Activated B cell treated with CpG ODN at 0.5 μM for 24 hours (primary cell): ENCODE measurements at regions not wholly inside any gene's neighbourhood (a gene's known extent, or its start where the extent isn't known, plus 50 kb on each side); places are given as distances from the start of the nearest gene placed in this dataset.

ENCODE experiments used
- ATAC-seq: fragments of 200-7000 bp; cut with Tn5 transposase; one replicate; pipeline ENCODE4 v1.10.0; 2021; ENCODE audit warnings: low read depth, mild to moderate bottlenecking, moderate library complexity
- CTCF ChIA-PET: fragments of 350-600 bp; sonication (Branson Sonifier 250); formaldehyde crosslinking; loops from one replicate; lab custom pipeline; 2021; ENCODE audit warnings: antibody characterized with exemption; lab: Charles Lee
- POLR2A ChIA-PET: fragments of 350-600 bp; sonication (Branson Sonifier 250); formaldehyde crosslinking; loops from one replicate; lab custom pipeline; 2021; ENCODE audit warnings: antibody characterized with exemption; lab: Charles Lee
- DNase-seq: peaks from one replicate; pipeline ENCODE4 v3.0.0; 2022
- H3K27ac Mint-ChIP-seq: one replicate; pipeline ENCODE4 v1.8.0; 2020; ENCODE audit warnings: mixed read lengths
- H3K27me3 Mint-ChIP-seq: one replicate; pipeline ENCODE4 v1.8.0; 2021; ENCODE audit warnings: mixed read lengths
- H3K36me3 Mint-ChIP-seq: one replicate; pipeline ENCODE4 v1.8.0; 2021; ENCODE audit warnings: low read depth, mixed read lengths
- H3K4me1 Mint-ChIP-seq: one replicate; pipeline ENCODE4 v1.8.0; 2021; ENCODE audit warnings: mixed read lengths
- H3K4me3 Mint-ChIP-seq: one replicate; pipeline ENCODE4 v1.8.0; 2020; ENCODE audit warnings: mild to moderate bottlenecking, mixed read lengths
- H3K9me3 Mint-ChIP-seq: one replicate; pipeline ENCODE4 v1.8.0; 2020; ENCODE audit warnings: mixed read lengths
- intact Hi-C: fragments of 100-400 bp; cut with micrococcal nuclease; formaldehyde crosslinking; loops from one replicate; pipeline ENCODE4 v1.15.1; 2024
- TF ChIP-seq, protein P1 (sequence below): fragments of 200-600 bp; IDR thresholded peaks from one replicate; pipeline ENCODE4 v1.8.0; 2022; ENCODE audit warnings: antibody characterized with exemption, mild to moderate bottlenecking

DNA sequence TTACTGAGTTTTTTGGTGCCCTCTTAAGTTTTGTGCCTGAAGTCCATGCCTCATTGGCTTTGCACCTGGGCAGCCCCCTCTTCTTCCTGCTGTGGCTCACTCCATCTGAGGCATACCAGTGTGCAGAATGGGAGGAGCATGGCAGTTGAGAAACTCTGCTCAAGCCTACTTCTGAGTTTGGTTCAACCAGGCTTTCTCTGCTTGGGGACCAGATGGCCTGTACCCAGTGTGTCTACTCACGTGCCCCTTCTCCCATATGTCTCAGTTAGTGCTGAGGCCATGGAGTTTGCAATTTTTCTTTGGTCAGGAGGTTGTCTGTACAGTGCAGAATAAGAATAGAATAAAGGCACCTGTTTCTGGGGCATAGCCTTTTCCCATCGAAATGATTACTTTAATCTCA lies 383.3 kb upstream of the DDHD1 start:
- ATAC-seq (no peak), DNase-seq (no peak)
- CTCF ChIA-PET, result no interaction called here
- POLR2A ChIA-PET, result no interaction called here
- Mint-ChIP-seq H3K4me1 (peaks cover 4% of the 10 kb centered on the region), H3K4me3 (no peak overlapping the region), H3K9me3 (no peaks in the 10 kb centered on the region), H3K27me3 (no peaks in the 10 kb centered on the region), H3K27ac (no peak overlapping the region), H3K36me3 (no peaks in the 10 kb centered on the region)
- TF ChIP-seq, protein P1, sequence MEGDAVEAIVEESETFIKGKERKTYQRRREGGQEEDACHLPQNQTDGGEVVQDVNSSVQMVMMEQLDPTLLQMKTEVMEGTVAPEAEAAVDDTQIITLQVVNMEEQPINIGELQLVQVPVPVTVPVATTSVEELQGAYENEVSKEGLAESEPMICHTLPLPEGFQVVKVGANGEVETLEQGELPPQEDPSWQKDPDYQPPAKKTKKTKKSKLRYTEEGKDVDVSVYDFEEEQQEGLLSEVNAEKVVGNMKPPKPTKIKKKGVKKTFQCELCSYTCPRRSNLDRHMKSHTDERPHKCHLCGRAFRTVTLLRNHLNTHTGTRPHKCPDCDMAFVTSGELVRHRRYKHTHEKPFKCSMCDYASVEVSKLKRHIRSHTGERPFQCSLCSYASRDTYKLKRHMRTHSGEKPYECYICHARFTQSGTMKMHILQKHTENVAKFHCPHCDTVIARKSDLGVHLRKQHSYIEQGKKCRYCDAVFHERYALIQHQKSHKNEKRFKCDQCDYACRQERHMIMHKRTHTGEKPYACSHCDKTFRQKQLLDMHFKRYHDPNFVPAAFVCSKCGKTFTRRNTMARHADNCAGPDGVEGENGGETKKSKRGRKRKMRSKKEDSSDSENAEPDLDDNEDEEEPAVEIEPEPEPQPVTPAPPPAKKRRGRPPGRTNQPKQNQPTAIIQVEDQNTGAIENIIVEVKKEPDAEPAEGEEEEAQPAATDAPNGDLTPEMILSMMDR, result no peak
- intact Hi-C loops, result loop anchor here (5.0 kb wide), 2 partner anchors 241 to 416 kb away; no protein-coding TSS in a partner anchor

DNA sequence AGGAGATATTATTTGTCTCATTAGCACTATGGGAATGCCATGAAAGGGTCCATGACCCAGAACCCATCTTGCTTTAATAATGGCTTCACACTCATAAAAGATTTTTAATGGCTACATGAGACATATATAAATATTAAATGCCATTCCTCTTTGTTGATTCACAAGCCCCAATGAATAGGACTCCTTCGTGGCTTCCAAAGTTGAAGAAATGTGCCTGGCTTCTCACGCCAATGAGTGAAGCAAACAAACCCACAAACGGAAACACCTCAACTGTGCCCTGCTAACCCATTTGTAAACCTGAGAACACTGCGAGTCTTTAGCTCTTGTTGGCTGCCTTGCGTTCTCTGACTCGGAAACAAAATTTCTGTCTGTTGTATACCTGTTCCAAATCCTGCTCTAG lies 381.7 kb upstream of the DDHD1 start:
- DNase-seq (no peak), ATAC-seq (no peak)
- intact Hi-C loops, result loop anchor here (5.0 kb wide), 2 partner anchors 242 to 417 kb away; no protein-coding TSS in a partner anchor
- Mint-ChIP-seq H3K36me3 (no peaks in the 10 kb centered on the region), H3K4me1 (peaks cover 4% of the 10 kb centered on the region), H3K27ac (no peak overlapping the region), H3K4me3 (no peak overlapping the region), H3K27me3 (no peaks in the 10 kb centered on the region), H3K9me3 (no peaks in the 10 kb centered on the region)
- CTCF ChIA-PET, result no interaction called here
- TF ChIP-seq, protein P1, result no peak
- POLR2A ChIA-PET, result no interaction called here

- Mint-ChIP-seq H3K9me3 (no peaks in the 10 kb centered on the region), H3K27me3 (no peaks in the 10 kb centered on the region), H3K36me3 (no peaks in the 10 kb centered on the region), H3K4me1 (no peaks in the 10 kb centered on the region), H3K4me3 (no peak overlapping the region), H3K27ac (no peak overlapping the region)
- ChIA-PET POLR2A (no interaction called here), CTCF (interaction anchor here (1.1 to 1.8 kb wide), 2 partner anchors 642 to 795 kb away, joined by 3 to 6 read pairs; no protein-coding TSS in a partner anchor)
- intact Hi-C loops, result no loop called here
- DNase-seq, result no peak
- no peak for ATAC-seq
- TF ChIP-seq, protein P1, result no peak
These were observed 380.4 kb upstream of the DDHD1 start for GRCh38 chr14:53533384-53533970.

- DNase-seq (no peak), ATAC-seq (no peak)
- POLR2A ChIA-PET, result no interaction called here
- Mint-ChIP-seq H3K4me1 (no peaks in the 10 kb centered on the region), H3K27ac (no peak overlapping the region), H3K27me3 (no peaks in the 10 kb centered on the region), H3K9me3 (no peaks in the 10 kb centered on the region), H3K4me3 (no peak overlapping the region), H3K36me3 (no peaks in the 10 kb centered on the region)
- TF ChIP-seq, protein P1, result no peak
- intact Hi-C loops, result no loop called here
- CTCF ChIA-PET, result interaction anchor here (1.1 to 1.8 kb wide), 2 partner anchors 642 to 796 kb away, joined by 3 to 6 read pairs; no protein-coding TSS in a partner anchor
These were observed 379.7 kb upstream of the DDHD1 start for GRCh38 chr14:53532853-53533252.

- CTCF ChIA-PET, result interaction anchor here (1.4 kb wide), 1 partner anchor 644 kb away, joined by 4 read pairs; no protein-coding TSS in a partner anchor
- DNase-seq, result no peak
- H3K4me3 Mint-ChIP-seq, result no peak overlapping the region
These were observed 378.6 kb upstream of the DDHD1 start for GRCh38 chr14:53531730-53532129.

More at GRCh38 chr14:53531730-53532129, 378.6 kb upstream of the DDHD1 start:
- H3K36me3 Mint-ChIP-seq, result no peaks in the 10 kb centered on the region
- TF ChIP-seq, protein P1, result no peak
- POLR2A ChIA-PET, result interaction anchor here (0.5 kb wide), 1 partner anchor 259 kb away, joined by 3 read pairs; no protein-coding TSS in a partner anchor
- H3K27me3 Mint-ChIP-seq, result no peaks in the 10 kb centered on the region
- H3K27ac Mint-ChIP-seq, result no peak overlapping the region
- intact Hi-C loops, result no loop called here
- no peaks in the 10 kb centered on the region for H3K4me1 Mint-ChIP-seq
- no peak for ATAC-seq
- no peaks in the 10 kb centered on the region for H3K9me3 Mint-ChIP-seq
